ENCODE measurements at regions not wholly inside any gene's neighbourhood (a gene's known extent, or its start where the extent isn't known, plus 50 kb on each side); places are given as distances from the start of the nearest gene placed in this dataset.

- no peak for TF ChIP-seq MAX (IDR thresholded peaks at IDR 0.05)
- no peak for TF ChIP-seq EGR1 (IDR thresholded peaks at IDR 0.05; ENCODE audit: low read depth)
- no peak for TF ChIP-seq CEBPB (IDR thresholded peaks at IDR 0.05; ENCODE audit: low read depth)
- no peak for TF ChIP-seq YY1 (IDR thresholded peaks at IDR 0.05; ENCODE audit: extremely low read depth, insufficient replicate concordance, low read depth, low read length)
- no peak for TF ChIP-seq ATF3 (IDR thresholded peaks at IDR 0.05)
- TF ChIP-seq ZNF274 (IDR thresholded peaks at IDR 0.05; ENCODE audit: low read depth, low read length): no peak
- no peak for TF ChIP-seq EZH2 (IDR thresholded peaks at IDR 0.05)
- no peak for TF ChIP-seq CTCF (IDR thresholded peaks at IDR 0.05 in 2 of 3, conservative IDR thresholded peaks at IDR 0.05 in 1 of 3; ENCODE audit: borderline replicate concordance in 1 of 3, insufficient read depth in 1 of 3, low read depth in 2 of 3, low read length in 2 of 3)
- no peak for TF ChIP-seq ELF1 (IDR thresholded peaks at IDR 0.05; ENCODE audit: borderline replicate concordance, low read depth)
- TF ChIP-seq ZFX (IDR thresholded peaks at IDR 0.05): no peak
- TF ChIP-seq POLR2AphosphoS5 (IDR thresholded peaks at IDR 0.05; ENCODE audit: low read depth, low read length): no peak
- TF ChIP-seq SIN3A (IDR thresholded peaks at IDR 0.05; ENCODE audit: low read depth): no peak
- TF ChIP-seq POLR2A (IDR thresholded peaks at IDR 0.05; ENCODE audit: borderline replicate concordance, extremely low read depth, insufficient read depth, insufficient read length): no peak
- TF ChIP-seq TCF7L2 (IDR thresholded peaks at IDR 0.05; ENCODE audit: borderline replicate concordance, extremely low read depth, insufficient read depth, insufficient read length): no peak
- no peak for DNase-seq (ENCODE audit: low read depth, low spot score)
- POLR2A ChIA-PET: no interaction called here
- RAD21 ChIA-PET (ENCODE audit: low non-redundant PET in 1 of 2, low total read pairs in 2 of 2, uncharacterized antibody in 2 of 2, unreplicated experiment in 2 of 2): no interaction called here
- no TSS peak for BruUV-seq (replicated peaks)
- H3K36me3 ChIP-seq (ENCODE audit: control insufficient read depth in 1 of 2, insufficient read depth in 2 of 2, low read length in 2 of 2): no peaks in the 10 kb centered on the region
- no peak overlapping the region for H3K4me2 ChIP-seq (ENCODE audit: low read length)
- CTCF ChIA-PET: interaction anchor here (0.8 to 0.9 kb wide), 2 partner anchors 15 to 581 kb away, joined by 3 to 5 read pairs; no protein-coding TSS in a partner anchor
- no peaks in the 10 kb centered on the region for H3K79me2 ChIP-seq (ENCODE audit: insufficient read depth, low read length)
- no peaks in the 10 kb centered on the region for H3K27me3 ChIP-seq (ENCODE audit: insufficient read depth, low read length)
- no peak overlapping the region for H2AFZ ChIP-seq (ENCODE audit: low read depth, low read length, poor library complexity, severe bottlenecking)
- intact Hi-C loops (cut with micrococcal nuclease): no loop called here
- H3K9me3 ChIP-seq (ENCODE audit: control insufficient read depth in 1 of 2, insufficient read depth in 1 of 2, low read depth in 1 of 2, low read length in 2 of 2): no peaks in the 10 kb centered on the region
- H3K9ac ChIP-seq (ENCODE audit: low read length): no peak overlapping the region
- H3K4me3 ChIP-seq (replicated peaks in 1 of 2; ENCODE audit: low read depth in 1 of 2, low read length in 2 of 2): no peak overlapping the region
- no peak; the same call in 1 of the 2 replicates for ATAC-seq
- H3K27ac ChIP-seq (ENCODE audit: low read depth, low read length): no peak overlapping the region
- no peaks in the 10 kb centered on the region for H3K9me2 ChIP-seq (ENCODE audit: insufficient read depth)
- no peaks in the 10 kb centered on the region for H4K20me1 ChIP-seq (ENCODE audit: insufficient read depth)
- peaks cover 0 to 4% of the 10 kb centered on the region in 2 experiments; a peak in 1 of 4 replicates for H3K4me1 ChIP-seq (ENCODE audit: control insufficient read depth in 1 of 2, insufficient read depth in 2 of 2, low read length in 2 of 2)
Observed at GRCh38 chr4:140238351-140239056, 84.5 kb upstream of the MAML3 start.

All from HCT116 (cell line).